ENCODE measurements at regions not wholly inside any gene's neighbourhood (a gene's known extent, or its start where the extent isn't known, plus 50 kb on each side); places are given as distances from the start of the nearest gene placed in this dataset.
A peak's percentile ranks its signal among the peaks of the same experiment; 100 is the strongest.

DNA sequence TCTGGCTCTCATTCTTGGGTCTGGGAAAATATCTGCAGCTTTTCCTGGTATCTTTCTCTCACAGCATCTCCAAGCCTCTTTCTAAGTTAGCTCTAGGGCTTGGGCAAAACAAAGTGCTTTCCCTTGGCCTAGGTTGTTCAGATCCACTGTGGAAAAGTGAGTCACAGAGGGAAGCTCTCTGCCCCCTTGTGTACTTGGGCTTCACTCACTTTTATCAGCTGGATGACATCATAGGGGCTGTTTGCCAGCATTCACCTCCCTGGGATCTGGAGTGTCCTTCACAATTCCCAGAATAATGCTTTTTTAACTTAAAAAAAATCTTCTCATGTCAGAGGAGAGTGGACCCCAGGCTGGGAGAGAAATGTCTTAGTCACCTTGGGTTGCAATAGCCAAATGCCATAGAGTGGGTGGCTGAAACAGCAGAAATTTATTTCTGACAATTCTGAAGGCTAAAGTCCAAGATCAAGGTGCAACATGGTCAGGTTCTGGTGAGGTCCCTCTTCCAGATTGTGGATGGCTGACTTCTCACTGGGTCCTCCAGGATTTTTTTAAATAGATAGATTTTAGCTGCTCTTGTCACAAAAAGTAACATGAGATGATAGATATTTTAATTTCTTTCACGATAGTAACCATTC, 247.8 kb downstream of the SH2D1A start:
- DNase-seq (peak in 1 of 3 donors; percentile 22), ATAC-seq (peak; percentile 63 to 96 (median 77))
- Histone ChIP-seq H3K4me1 (no peaks in the 10 kb centered on the region), H3K4me3 (no peak overlapping the region), H3K9me3 (no peaks in the 10 kb centered on the region), H3K36me3 (no peaks in the 10 kb centered on the region), H3K27ac (peak overlapping the region in 1 of 3 donors; percentile 39), H3K27me3 (no peaks in the 10 kb centered on the region)
- intact Hi-C loops (cut with DNase I): no loop called here
- 56% methylated on average over 1 of the region's 1 CpG for WGBS (ENCODE audit: insufficient coverage, low coverage, low lambda C conversion rate, missing lambda C conversion rate)
- no peak for TF ChIP-seq POLR2A (IDR thresholded peaks at IDR 0.05)
- TF ChIP-seq, protein P1, sequence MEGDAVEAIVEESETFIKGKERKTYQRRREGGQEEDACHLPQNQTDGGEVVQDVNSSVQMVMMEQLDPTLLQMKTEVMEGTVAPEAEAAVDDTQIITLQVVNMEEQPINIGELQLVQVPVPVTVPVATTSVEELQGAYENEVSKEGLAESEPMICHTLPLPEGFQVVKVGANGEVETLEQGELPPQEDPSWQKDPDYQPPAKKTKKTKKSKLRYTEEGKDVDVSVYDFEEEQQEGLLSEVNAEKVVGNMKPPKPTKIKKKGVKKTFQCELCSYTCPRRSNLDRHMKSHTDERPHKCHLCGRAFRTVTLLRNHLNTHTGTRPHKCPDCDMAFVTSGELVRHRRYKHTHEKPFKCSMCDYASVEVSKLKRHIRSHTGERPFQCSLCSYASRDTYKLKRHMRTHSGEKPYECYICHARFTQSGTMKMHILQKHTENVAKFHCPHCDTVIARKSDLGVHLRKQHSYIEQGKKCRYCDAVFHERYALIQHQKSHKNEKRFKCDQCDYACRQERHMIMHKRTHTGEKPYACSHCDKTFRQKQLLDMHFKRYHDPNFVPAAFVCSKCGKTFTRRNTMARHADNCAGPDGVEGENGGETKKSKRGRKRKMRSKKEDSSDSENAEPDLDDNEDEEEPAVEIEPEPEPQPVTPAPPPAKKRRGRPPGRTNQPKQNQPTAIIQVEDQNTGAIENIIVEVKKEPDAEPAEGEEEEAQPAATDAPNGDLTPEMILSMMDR (IDR thresholded peaks at IDR 0.05): no peak

DNA sequence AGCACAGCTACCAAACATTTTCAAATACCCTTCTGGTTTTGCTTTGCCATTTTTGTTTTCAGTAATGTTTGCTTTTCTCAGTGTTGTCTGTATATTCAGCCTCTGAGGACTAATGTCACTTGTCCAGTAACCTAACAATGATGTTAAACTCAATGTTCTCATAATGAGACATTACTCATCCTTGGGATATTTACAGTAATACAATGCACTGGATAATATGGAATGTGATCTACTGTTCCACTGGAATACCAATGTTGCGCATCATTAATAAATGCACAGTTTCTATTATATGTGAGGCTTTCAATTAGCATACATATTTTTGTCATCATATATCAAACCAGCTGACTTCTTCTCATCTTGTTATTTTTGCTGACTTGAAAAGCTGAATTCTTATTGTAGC, 259.1 kb downstream of the SH2D1A start:
- Histone ChIP-seq H3K9me3 (no peaks in the 10 kb centered on the region), H3K27me3 (no peaks in the 10 kb centered on the region), H3K36me3 (no peaks in the 10 kb centered on the region), H3K27ac (no peak overlapping the region), H3K4me1 (no peaks in the 10 kb centered on the region), H3K4me3 (no peak overlapping the region)
- TF ChIP-seq, protein P1 (IDR thresholded peaks at IDR 0.05): no peak
- no peak for TF ChIP-seq POLR2A (IDR thresholded peaks at IDR 0.05)
- intact Hi-C loops (cut with DNase I): no loop called here
- ATAC-seq (no peak), DNase-seq (no peak)
- WGBS (ENCODE audit: insufficient coverage, low coverage, low lambda C conversion rate, missing lambda C conversion rate): 69% methylated on average over 1 of the region's 1 CpG

DNA sequence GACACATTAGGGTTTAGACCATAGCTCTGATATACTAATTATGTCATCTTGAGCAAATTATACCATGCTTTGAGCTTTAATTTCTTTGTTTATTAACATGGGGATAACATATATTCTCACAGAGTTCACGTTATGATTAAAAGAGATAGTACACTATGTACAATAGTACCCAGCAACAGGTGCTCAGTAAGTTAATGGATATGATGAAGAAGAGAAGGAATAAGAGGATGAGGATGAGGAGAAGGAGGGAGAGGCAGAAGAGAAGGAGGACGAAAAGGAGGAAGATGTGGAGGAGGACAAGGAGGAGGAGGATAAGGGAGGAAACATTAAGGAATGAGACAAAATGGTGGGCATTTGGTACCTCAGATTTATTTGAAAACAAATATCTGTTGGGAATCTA, 260.4 kb downstream of the SH2D1A start:
- WGBS (ENCODE audit: insufficient coverage, low coverage, low lambda C conversion rate, missing lambda C conversion rate): 41% methylated on average over 2 of the region's 2 CpGs
- no peak overlapping the region for H3K4me3 ChIP-seq
- intact Hi-C loops (cut with DNase I): no loop called here
- H3K27me3 ChIP-seq: no peaks in the 10 kb centered on the region
- H3K27ac ChIP-seq: no peak overlapping the region
- no peaks in the 10 kb centered on the region for H3K9me3 ChIP-seq
- no peaks in the 10 kb centered on the region for H3K4me1 ChIP-seq
- ATAC-seq: no peak
- H3K36me3 ChIP-seq: no peaks in the 10 kb centered on the region
- DNase-seq: no peak
- TF ChIP-seq, protein P1 (IDR thresholded peaks at IDR 0.05): no peak
- no peak for TF ChIP-seq POLR2A (IDR thresholded peaks at IDR 0.05)

DNA sequence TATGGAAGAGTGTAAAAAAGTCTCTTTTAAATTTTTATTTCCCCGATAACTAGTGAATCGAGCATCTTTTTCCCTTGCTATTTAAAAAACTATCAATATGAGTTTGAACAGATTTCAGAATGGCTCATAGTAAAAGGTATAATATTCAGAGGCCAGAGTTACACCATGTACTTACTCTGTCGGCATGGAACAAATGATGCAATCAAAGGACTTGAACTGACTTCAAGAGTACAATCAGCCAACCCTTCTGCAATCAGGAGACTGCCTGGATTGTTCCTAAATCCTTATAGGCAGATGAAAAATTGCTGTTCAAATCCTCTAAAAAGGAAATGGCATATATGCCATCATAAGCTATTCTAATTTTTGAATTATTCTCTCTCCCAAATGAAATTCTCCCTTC, 273.3 kb downstream of the SH2D1A start:
- no peak overlapping the region for H3K4me3 ChIP-seq
- no peaks in the 10 kb centered on the region for H3K36me3 ChIP-seq
- TF ChIP-seq, protein P1 (IDR thresholded peaks at IDR 0.05): no peak
- no peak for TF ChIP-seq POLR2A (IDR thresholded peaks at IDR 0.05)
- DNase-seq (peak in 1 of 3 donors; percentile 34), ATAC-seq (peak; percentile 50 to 88 (median 70))
- intact Hi-C loops (cut with DNase I): no loop called here
- H3K9me3 ChIP-seq: no peaks in the 10 kb centered on the region
- H3K4me1 ChIP-seq: no peaks in the 10 kb centered on the region
- no peaks in the 10 kb centered on the region for H3K27me3 ChIP-seq
- 49% methylated on average over 3 of the region's 3 CpGs for WGBS (ENCODE audit: insufficient coverage, low coverage, low lambda C conversion rate, missing lambda C conversion rate)
- H3K27ac ChIP-seq: no peak overlapping the region

Measured in right lobe of liver (tissue), 6 donors.